OCI-LY3 (cell line): ENCODE measurements at regions not wholly inside any gene's neighbourhood (a gene's known extent, or its start where the extent isn't known, plus 50 kb on each side); places are given as distances from the start of the nearest gene placed in this dataset.
"Not testable (repeated sequence)": the region's sequence is repeated elsewhere in the genome, so short reads cannot be mapped to it uniquely, and the experiment has no call there.

Source experiments
- H2AFZ ChIP-seq: fragments of 200-600, 300-600 bp; shearing (Covaris generic); 2 replicates; pipeline ENCODE4 v1.6.0; 2014; ENCODE audit warnings: antibody characterized with exemption, low read depth, low read length
- H3K27ac ChIP-seq: fragments of 200-600, 300-600 bp; sonication (generic); 2 replicates; pipeline ENCODE4 v1.5.1; 2014; ENCODE audit warnings: mild to moderate bottlenecking, low read length, moderate library complexity, mixed read lengths
- H3K27me3 ChIP-seq: fragments of 200-600, 300-600 bp; sonication (generic); 2 replicates; pipeline ENCODE4 v1.6.1; 2014; ENCODE audit warnings: low read depth, low read length, mixed read lengths
- H3K36me3 ChIP-seq: fragments of 200-600, 300-600 bp; sonication (generic); replicated peaks from 2 replicates; pipeline ENCODE3; 2014; ENCODE audit warnings: low read depth, low read length, mixed read lengths
- H3K4me1 ChIP-seq: fragments of 300-600, 200-600 bp; sonication (generic); 2 replicates; pipeline ENCODE4 v1.6.1; 2014; ENCODE audit warnings: low read length, mixed read lengths
- H3K4me2 ChIP-seq: fragments of 200-600, 300-600 bp; sonication (generic); 2 replicates; pipeline ENCODE4 v1.6.1; 2014; ENCODE audit warnings: low read length, mixed read lengths
- H3K4me3 ChIP-seq: fragments of 300-600, 200-600 bp; sonication (generic); 2 replicates; pipeline ENCODE4 v1.5.1; 2014; ENCODE audit warnings: antibody characterized with exemption, mild to moderate bottlenecking, low read length, moderate library complexity
- H3K79me2 ChIP-seq: fragments of 300-600, 200-600 bp; shearing (Covaris generic); 2 replicates; pipeline ENCODE4 v1.6.1; 2014; ENCODE audit warnings: mild to moderate bottlenecking, low read length, mixed read lengths
- H3K9ac ChIP-seq: fragments of 300-600, 200-600 bp; shearing (Covaris generic); 2 replicates; pipeline ENCODE4 v1.6.0; 2014; ENCODE audit warnings: mild to moderate bottlenecking, low read length, moderate library complexity
- H3K9me3 ChIP-seq: fragments of 200-600, 300-600 bp; shearing (Covaris generic); 2 replicates; pipeline ENCODE4 v1.6.1; 2014; ENCODE audit warnings: low read length, mixed read lengths; ENCODE audit not compliant: insufficient read depth
- H4K20me1 ChIP-seq: fragments of 200-600, 300-600 bp; sonication (generic); 2 replicates; pipeline ENCODE4 v1.6.1; 2016; ENCODE audit warnings: low read length, mixed read lengths; ENCODE audit not compliant: insufficient read depth
- CTCF ChIP-seq: fragments of 200-600, 300-600 bp; sonication (generic); IDR thresholded peaks from 2 replicates; pipeline ENCODE4 v1.5.1; 2014; ENCODE audit warnings: antibody characterized with exemption, low read length, low read depth
- EZH2phosphoT487 ChIP-seq: fragments of 200-600 bp; shearing (Covaris generic); IDR thresholded peaks from 2 replicates; pipeline ENCODE4 v1.6.1; 2018; ENCODE audit warnings: antibody characterized with exemption, mixed run types, low read depth

GRCh38 chr9:94029932-94030317, 54.3 kb upstream of the PTPDC1 start:
- H3K27ac ChIP-seq: peak overlapping the region; percentile 25
- H2AFZ ChIP-seq: peak overlapping the region; percentile 54; the same call in 1 of the 2 replicates

GRCh38 chr9:94026816-94027215, 57.4 kb upstream of the PTPDC1 start:
- no peaks in the 10 kb centered on the region for H4K20me1 ChIP-seq
- no peak overlapping the region for H3K9ac ChIP-seq
- no peak overlapping the region for H2AFZ ChIP-seq
- peaks cover 14% of the 10 kb centered on the region for H3K79me2 ChIP-seq
- no peaks in the 10 kb centered on the region for H3K27me3 ChIP-seq
- no peak overlapping the region for H3K27ac ChIP-seq
- TF ChIP-seq EZH2phosphoT487 (no peak), CTCF (no peak)
- no peak overlapping the region for H3K4me3 ChIP-seq
- H3K4me1 ChIP-seq: peaks cover 12% of the 10 kb centered on the region
- H3K4me2 ChIP-seq: no peak overlapping the region
- H3K36me3 ChIP-seq: peaks cover 9% of the 10 kb centered on the region
- peaks cover 6% of the 10 kb centered on the region; the same call in 1 of the 2 replicates for H3K9me3 ChIP-seq

More at GRCh38 chr9:94029932-94030317, 54.3 kb upstream of the PTPDC1 start:
- Histone ChIP-seq H3K9me3 (peaks cover 6% of the 10 kb centered on the region; the same call in 1 of the 2 replicates), H3K79me2 (peaks cover 14% of the 10 kb centered on the region), H3K36me3 (peaks cover 10% of the 10 kb centered on the region), H3K9ac (peak overlapping the region; percentile 79), H3K27me3 (no peaks in the 10 kb centered on the region), H4K20me1 (no peaks in the 10 kb centered on the region), H3K4me3 (peak overlapping the region; percentile 84), H3K4me2 (peak overlapping the region; percentile 74), H3K4me1 (peaks cover 22% of the 10 kb centered on the region)
- no peak for TF ChIP-seq CTCF
- TF ChIP-seq EZH2phosphoT487: no peak

GRCh38 chr9:94022476-94022875, 61.8 kb upstream of the PTPDC1 start:
- H2AFZ ChIP-seq, H3K36me3 ChIP-seq, H3K27ac ChIP-seq, H3K4me1 ChIP-seq, H3K9me3 ChIP-seq, H3K9ac ChIP-seq, H3K4me2 ChIP-seq, H4K20me1 ChIP-seq, H3K4me3 ChIP-seq, H3K79me2 ChIP-seq, H3K27me3 ChIP-seq: not testable (repeated sequence)

GRCh38 chr9:94020836-94021235, 63.4 kb upstream of the PTPDC1 start:
- H3K4me2 ChIP-seq, H3K27ac ChIP-seq, H3K36me3 ChIP-seq, H4K20me1 ChIP-seq, H3K27me3 ChIP-seq, H3K9ac ChIP-seq, H3K9me3 ChIP-seq, H3K4me3 ChIP-seq, H3K79me2 ChIP-seq, H2AFZ ChIP-seq, H3K4me1 ChIP-seq: not testable (repeated sequence)

- H3K27ac ChIP-seq: no peak overlapping the region
- TF ChIP-seq CTCF: no peak
- TF ChIP-seq EZH2phosphoT487: no peak
- H3K4me1 ChIP-seq: peaks cover 13% of the 10 kb centered on the region
- H2AFZ ChIP-seq: no peak overlapping the region
- H3K36me3 ChIP-seq: no peaks in the 10 kb centered on the region
- no peaks in the 10 kb centered on the region for H4K20me1 ChIP-seq
- no peak overlapping the region for H3K4me2 ChIP-seq
- no peak overlapping the region for H3K9ac ChIP-seq
- no peaks in the 10 kb centered on the region for H3K79me2 ChIP-seq
- H3K27me3 ChIP-seq: no peaks in the 10 kb centered on the region; the same call in 1 of the 2 replicates
- no peak overlapping the region for H3K4me3 ChIP-seq
- H3K9me3 ChIP-seq: no peaks in the 10 kb centered on the region
Observed at GRCh38 chr9:94018628-94019027, 63.5 kb upstream of the BARX1 start.
